Skin of body (tissue), 1 donor: ENCODE measurements at regions not wholly inside any gene's neighbourhood (a gene's known extent, or its start where the extent isn't known, plus 50 kb on each side); places are given as distances from the start of the nearest gene placed in this dataset.
"Not testable (repeated sequence)": the region's sequence is repeated elsewhere in the genome, so short reads cannot be mapped to it uniquely, and the experiment has no call there.

Source experiments
- DNase-seq: peaks from one replicate; lab custom pipeline; 2025; lab: John Stamatoyannopoulos, UW

- no peak for DNase-seq
Measured at GRCh38 chr3:94483403-94483802, 420.5 kb downstream of the NSUN3 start.

GRCh38 chr3:94494992-94495391 lies 432.1 kb downstream of the NSUN3 start:
- no peak for DNase-seq

- DNase-seq: no peak
Measured at GRCh38 chr3:94500146-94500545, 437.3 kb downstream of the NSUN3 start.

- not testable (repeated sequence) for DNase-seq
Measured at GRCh38 chr3:94507354-94507753, 444.5 kb downstream of the NSUN3 start.

- DNase-seq: no peak
Measured at GRCh38 chr3:94512876-94513275, 450.0 kb downstream of the NSUN3 start.

GRCh38 chr3:94513600-94513999 lies 450.7 kb downstream of the NSUN3 start:
- DNase-seq: no peak

- DNase-seq: no peak
Measured at GRCh38 chr3:94515983-94516382, 453.1 kb downstream of the NSUN3 start.

GRCh38 chr3:94520364-94520763 lies 457.5 kb downstream of the NSUN3 start:
- no peak for DNase-seq

- DNase-seq: no peak
Measured at GRCh38 chr3:94522488-94522887, 459.6 kb downstream of the NSUN3 start.

GRCh38 chr3:94524102-94524919 lies 461.4 kb downstream of the NSUN3 start:
- DNase-seq: no peak

- no peak for DNase-seq
Measured at GRCh38 chr3:94525043-94525442, 462.2 kb downstream of the NSUN3 start.

- no peak for DNase-seq
Measured at GRCh38 chr3:94529816-94530215, 467.0 kb downstream of the NSUN3 start.

GRCh38 chr3:94532951-94533350 lies 470.1 kb downstream of the NSUN3 start:
- DNase-seq: no peak

- no peak for DNase-seq
Measured at GRCh38 chr3:94539937-94540336, 477.1 kb downstream of the NSUN3 start.

GRCh38 chr3:94543161-94543560 lies 480.3 kb downstream of the NSUN3 start:
- DNase-seq: no peak

GRCh38 chr3:94544131-94544789 lies 481.4 kb downstream of the NSUN3 start:
- DNase-seq: no peak

- no peak for DNase-seq
Measured at GRCh38 chr3:94548581-94549316, 485.9 kb downstream of the NSUN3 start.

GRCh38 chr3:94561094-94561493 lies 498.2 kb downstream of the NSUN3 start:
- DNase-seq: no peak

- DNase-seq: no peak
Measured at GRCh38 chr3:94564247-94564646, 501.4 kb downstream of the NSUN3 start.

- no peak for DNase-seq
Measured at GRCh38 chr3:94568041-94568440, 505.2 kb downstream of the NSUN3 start.

- no peak for DNase-seq
Measured at GRCh38 chr3:94573337-94573736, 510.5 kb downstream of the NSUN3 start.

GRCh38 chr3:94587291-94587690 lies 524.4 kb downstream of the NSUN3 start:
- DNase-seq: no peak
